Tibial nerve (tissue), 4 donors: ENCODE measurements at regions not wholly inside any gene's neighbourhood (a gene's known extent, or its start where the extent isn't known, plus 50 kb on each side); places are given as distances from the start of the nearest gene placed in this dataset.

Experiments used
- DNase-seq, 2 donors: peaks; one replicate each; pipeline ENCODE4 v3.0.0-alpha.2; 2019; ENCODE audit warnings: low spot score in 2 of 2
- H3K27ac ChIP-seq, 4 donors: fragments of 200-600 bp; sonication (generic) in 3 of 4; one replicate each; pipeline ENCODE4 v1.5.1; 2017 to 2019; ENCODE audit warnings: mild to moderate bottlenecking in 1 of 4
- H3K27me3 ChIP-seq, 2 donors: fragments of 200-600 bp; sonication (generic) in 1 of 2; one replicate each; pipeline versions ENCODE4 v1.5.1 to v1.6.0; 2017 to 2019
- H3K36me3 ChIP-seq, 3 donors: fragments of 200-600 bp; sonication (generic); one replicate each; pipeline ENCODE4 v1.5.1; 2018 to 2019
- H3K4me1 ChIP-seq, 4 donors: fragments of 200-600 bp; sonication (generic) in 3 of 4; one replicate each; pipeline ENCODE4 v1.5.1; 2017 to 2019
- H3K4me3 ChIP-seq, 4 donors: fragments of 200-600 bp; sonication (generic) in 3 of 4; one replicate each; pipeline ENCODE4 v1.5.1; 2017 to 2019; ENCODE audit warnings: mild to moderate bottlenecking in 1 of 4, moderate library complexity in 1 of 4
- H3K9me3 ChIP-seq, 4 donors: fragments of 200-600 bp; sonication (generic) in 3 of 4; one replicate each; pipeline ENCODE4 v1.5.1; 2017 to 2019
- CTCF ChIP-seq, 5 experiments: fragments of 200-600 bp in 3 of 5; fragments of 450-650 bp in 2 of 5; sonication (generic) in 3 of 5; IDR thresholded peaks; one replicate each; pipeline ENCODE4 v1.5.1; 2016 to 2019; ENCODE audit warnings: antibody characterized with exemption in 5 of 5, mild to moderate bottlenecking in 3 of 5, moderate library complexity in 2 of 5
- EP300 ChIP-seq, 2 donors: sonication (generic); formaldehyde crosslinking; IDR thresholded peaks; one replicate each; pipeline ENCODE4 v1.6.1; 2017; ENCODE audit warnings: antibody characterized with exemption in 2 of 2, mild to moderate bottlenecking in 1 of 2
- POLR2A ChIP-seq, 2 donors: fragments of 450-650 bp; IDR thresholded peaks; one replicate each; pipeline ENCODE4 v1.6.1; 2017; ENCODE audit warnings: antibody characterized with exemption in 2 of 2, mild to moderate bottlenecking in 2 of 2, moderate library complexity in 2 of 2
- WGBS, 2 donors: methylation state at CpG; one replicate each; pipeline ENCODE4 v1.1.5; 2018; 5-methylcytosine and 5-hydroxymethylcytosine counted together

DNA sequence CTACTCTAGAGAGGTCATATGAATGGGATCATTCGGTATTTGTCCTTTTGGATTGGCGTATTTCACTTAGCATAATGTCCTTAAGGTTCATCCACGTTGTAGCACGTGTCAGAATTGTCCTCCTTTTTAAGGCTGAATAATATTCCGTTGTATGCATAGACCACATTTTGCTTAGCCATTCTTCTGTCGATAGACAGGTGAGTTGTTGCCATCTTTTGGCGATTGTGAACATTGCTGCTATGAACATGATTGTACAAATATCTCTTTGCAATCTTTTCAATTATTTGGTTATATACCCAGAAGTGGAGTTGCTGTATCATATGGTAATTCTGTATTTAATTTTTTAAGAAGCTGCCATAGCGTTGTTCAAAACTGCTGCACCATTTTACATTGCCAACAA lies 52.4 kb upstream of the GOLGA8J start:
- DNase-seq: no peak
- Histone ChIP-seq H3K4me1 (no peaks in the 10 kb centered on the region), H3K4me3 (no peak overlapping the region), H3K36me3 (no peaks in the 10 kb centered on the region), H3K27me3 (no peaks in the 10 kb centered on the region), H3K27ac (no peak overlapping the region), H3K9me3 (peaks cover 0 to 6% (median 2%) of the 10 kb centered on the region in 4 donors)
- 87 to 93% methylated on average over 8 of the region's 8 CpGs for WGBS, 2 donors
- TF ChIP-seq POLR2A (IDR thresholded peaks at IDR 0.05) (no peak), EP300 (IDR thresholded peaks at IDR 0.05) (no peak), CTCF (IDR thresholded peaks at IDR 0.05) (no peak)

GRCh38 chr15:30023798-30024295 lies 58.9 kb upstream of the GOLGA8J start:
- Histone ChIP-seq H3K4me1 (no peaks in the 10 kb centered on the region), H3K9me3 (no peaks in the 10 kb centered on the region)
- TF ChIP-seq EP300 (IDR thresholded peaks at IDR 0.05): no peak
- TF ChIP-seq CTCF (IDR thresholded peaks at IDR 0.05): no peak
- no peak for TF ChIP-seq POLR2A (IDR thresholded peaks at IDR 0.05)

DNA sequence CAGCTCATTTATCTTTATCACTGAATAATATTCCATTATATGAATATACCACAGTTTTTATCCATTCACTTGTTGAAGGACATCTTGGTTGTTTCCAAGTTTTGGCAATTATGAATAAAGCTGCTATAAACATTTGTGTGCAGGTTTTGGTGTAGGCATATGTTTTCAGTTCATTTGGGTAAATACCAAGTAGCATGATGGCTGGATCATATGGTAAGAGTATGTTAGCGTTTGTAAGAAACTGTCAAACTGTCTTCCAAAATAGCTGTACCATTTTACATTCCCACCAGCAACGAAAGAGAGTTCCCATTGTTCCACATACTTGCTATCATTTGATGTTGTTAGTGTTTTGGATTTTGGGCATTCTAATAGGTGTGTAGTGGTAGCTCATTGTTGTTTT lies 72.0 kb upstream of the GOLGA8J start:
- no peak for TF ChIP-seq POLR2A (IDR thresholded peaks at IDR 0.05)
- no peak for TF ChIP-seq EP300 (IDR thresholded peaks at IDR 0.05)
- TF ChIP-seq CTCF (IDR thresholded peaks at IDR 0.05): no peak
- no peaks in the 10 kb centered on the region for H3K4me1 ChIP-seq
- no peaks in the 10 kb centered on the region for H3K9me3 ChIP-seq
- H3K27ac ChIP-seq: no peak overlapping the region
- WGBS, 2 donors: 89 to 92% methylated on average over 2 of the region's 2 CpGs
- no peak overlapping the region for H3K4me3 ChIP-seq
- H3K36me3 ChIP-seq: no peaks in the 10 kb centered on the region
- no peak for DNase-seq
- H3K27me3 ChIP-seq: no peaks in the 10 kb centered on the region

More at GRCh38 chr15:30023798-30024295, 58.9 kb upstream of the GOLGA8J start:
- no peaks in the 10 kb centered on the region for H3K27me3 ChIP-seq
- peak overlapping the region in 1 of 4 donors; percentile 60 for H3K27ac ChIP-seq
- no peak for DNase-seq
- 50 to 52% methylated on average over 6 of the region's 6 CpGs for WGBS, 2 donors
- H3K4me3 ChIP-seq: no peak overlapping the region
- no peaks in the 10 kb centered on the region for H3K36me3 ChIP-seq

DNA sequence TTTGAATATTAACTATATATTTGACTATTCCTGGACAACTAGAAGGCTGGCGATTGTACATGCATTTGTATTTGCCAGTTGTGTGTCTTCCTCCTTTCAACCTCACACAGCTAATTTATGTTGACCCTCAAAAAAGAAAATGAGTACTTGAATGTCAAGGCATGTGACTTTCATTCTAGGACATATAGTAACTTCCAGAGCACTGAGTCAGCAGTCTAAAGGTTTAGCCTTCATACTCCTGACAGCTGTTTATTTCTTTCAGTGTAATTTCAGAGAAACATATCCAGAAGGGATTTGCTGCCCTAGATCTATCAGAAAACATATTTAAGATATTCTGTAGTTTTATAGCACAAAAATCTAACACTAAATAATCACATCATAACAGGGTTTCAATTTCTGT lies 74.6 kb upstream of the GOLGA8J start:
- 87 to 98% methylated on average over 1 of the region's 1 CpG for WGBS, 2 donors
- no peak for DNase-seq
- TF ChIP-seq CTCF (IDR thresholded peaks at IDR 0.05) (no peak), POLR2A (IDR thresholded peaks at IDR 0.05) (no peak), EP300 (IDR thresholded peaks at IDR 0.05) (no peak)

GRCh38 chr15:30001602-30002001 lies 81.2 kb upstream of the GOLGA8J start:
- no peaks in the 10 kb centered on the region for H3K9me3 ChIP-seq
- 41 to 45% methylated on average over 5 of the region's 5 CpGs for WGBS, 2 donors
- peak overlapping the region; percentile 31 to 86 (median 75) for H3K27ac ChIP-seq
- TF ChIP-seq POLR2A (IDR thresholded peaks at IDR 0.05) (no peak), CTCF (IDR thresholded peaks at IDR 0.05) (no peak), EP300 (IDR thresholded peaks at IDR 0.05) (peak; percentile 19 to 69)
- peak in 1 of 2 donors; percentile 32 for DNase-seq
- no peak overlapping the region for H3K4me3 ChIP-seq
- no peaks in the 10 kb centered on the region for H3K27me3 ChIP-seq
- peaks cover 0 to 11% (median 0%) of the 10 kb centered on the region in 4 donors for H3K4me1 ChIP-seq
- H3K36me3 ChIP-seq: no peaks in the 10 kb centered on the region

More for the DNA sequence above, 74.6 kb upstream of the GOLGA8J start:
- H3K4me3 ChIP-seq: no peak overlapping the region
- no peaks in the 10 kb centered on the region for H3K27me3 ChIP-seq
- H3K9me3 ChIP-seq: no peaks in the 10 kb centered on the region
- no peak overlapping the region for H3K27ac ChIP-seq
- H3K4me1 ChIP-seq: no peaks in the 10 kb centered on the region
- no peaks in the 10 kb centered on the region for H3K36me3 ChIP-seq
